HCT116 (cell line): ENCODE measurements at regions not wholly inside any gene's neighbourhood (a gene's known extent, or its start where the extent isn't known, plus 50 kb on each side); places are given as distances from the start of the nearest gene placed in this dataset.

ENCODE experiments used
- ATAC-seq: fragments of 200-7000 bp; cut with Tn5 transposase; 2 replicates; pipeline ENCODE4 v1.9.1; 2020; ENCODE audit warnings: mild to moderate bottlenecking, moderate library complexity
- BruUV-seq: library from RNA; stranded (reverse); fragments of 400-500 nt; replicated peaks from 2 replicates; lab custom pipeline; 2021; lab: Mats Ljungman, UMichigan
- CTCF ChIA-PET: fragments of 300-600 bp; sonication (Branson Sonifier 250); formaldehyde crosslinking; loops from one replicate; lab custom pipeline; 2021; ENCODE audit warnings: antibody characterized with exemption; lab: Charles Lee
- POLR2A ChIA-PET: fragments of 300-600, 350-600 bp; sonication (Branson Sonifier 250); formaldehyde crosslinking; loops from one replicate; lab custom pipeline; 2021; ENCODE audit warnings: antibody characterized with exemption; lab: Charles Lee
- RAD21 ChIA-PET, 2 experiments: fragments of 300-600 bp; sonication (Branson Sonifier 250); formaldehyde crosslinking; loops; one replicate each; lab custom pipeline; 2023; ENCODE audit warnings: low total read pairs in 2 of 2; ENCODE audit not compliant: uncharacterized antibody in 2 of 2, unreplicated experiment in 2 of 2, low non-redundant PET in 1 of 2; lab: Charles Lee
- DNase-seq: peaks from one replicate; pipeline ENCODE4 v3.0.0-alpha.2; 2010; ENCODE audit warnings: low read depth, low spot score
- H2AFZ ChIP-seq: fragments of 200-600 bp; shearing (Covaris generic), sonication (generic); 2 replicates; pipeline ENCODE4 v1.6.1; 2017; ENCODE audit warnings: low read depth, mixed run types, mixed read lengths, antibody characterized with exemption, low read length; ENCODE audit not compliant: poor library complexity, severe bottlenecking
- H3K27ac ChIP-seq: 2 replicates; pipeline ENCODE4 v1.5.1; 2012; ENCODE audit warnings: low read depth, low read length
- H3K27me3 ChIP-seq: fragments of 200-600 bp; sonication (generic); 2 replicates; pipeline ENCODE4 v1.6.1; 2016; ENCODE audit warnings: mixed run types, low read length, mixed read lengths; ENCODE audit not compliant: insufficient read depth
- H3K36me3 ChIP-seq, 2 experiments: fragments of 200-500 bp in 1 of 2; fragments of 200-600 bp in 1 of 2; sonication (Bioruptor generic) in 1 of 2; sonication (generic) in 1 of 2; 2 replicates each; pipeline versions ENCODE4 v1.5.1 to v1.6.1; 2014 to 2016; ENCODE audit warnings: low read length in 2 of 2, inconsistent platforms in 1 of 2, mixed read lengths in 1 of 2, mixed run types in 1 of 2; ENCODE audit not compliant: insufficient read depth in 2 of 2, control insufficient read depth in 1 of 2
- H3K4me1 ChIP-seq, 2 experiments: fragments of 200-600 bp in 1 of 2; sonication (generic) in 1 of 2; 2 replicates each; pipeline versions ENCODE4 v1.5.1 to v1.6.1; 2012 to 2017; ENCODE audit warnings: low read length in 2 of 2, inconsistent platforms in 1 of 2, mild to moderate bottlenecking in 1 of 2, mixed read lengths in 1 of 2, mixed run types in 1 of 2, moderate library complexity in 1 of 2; ENCODE audit not compliant: insufficient read depth in 2 of 2, control insufficient read depth in 1 of 2
- H3K4me2 ChIP-seq: fragments of 200-600 bp; sonication (generic); 2 replicates; pipeline ENCODE4 v1.6.1; 2017; ENCODE audit warnings: mixed run types, low read length, mixed read lengths
- H3K4me3 ChIP-seq, 2 experiments: fragments of 200-600 bp in 1 of 2; sonication (generic) in 1 of 2; replicated peaks in 1 of 2; 2 replicates each; pipeline ENCODE4 v1.5.1; 2011 to 2016; ENCODE audit warnings: low read length in 2 of 2, control low read depth in 1 of 2, low read depth in 1 of 2, mild to moderate bottlenecking in 1 of 2, mixed read lengths in 1 of 2, mixed run types in 1 of 2
- H3K79me2 ChIP-seq: fragments of 200-600 bp; sonication (generic); 2 replicates; pipeline ENCODE4 v1.6.1; 2017; ENCODE audit warnings: mild to moderate bottlenecking, mixed run types, low read length, moderate library complexity, mixed read lengths; ENCODE audit not compliant: insufficient read depth
- H3K9ac ChIP-seq: fragments of 200-600 bp; sonication (generic); 2 replicates; pipeline ENCODE4 v1.6.1; 2016; ENCODE audit warnings: low read length, mixed read lengths
- H3K9me2 ChIP-seq: fragments of 200-600 bp; sonication (generic), shearing (Covaris generic); 2 replicates; pipeline ENCODE4 v1.6.1; 2017; ENCODE audit warnings: mixed run types, mild to moderate bottlenecking, moderate library complexity; ENCODE audit not compliant: insufficient read depth
- H3K9me3 ChIP-seq, 2 experiments: fragments of 200-500 bp in 1 of 2; fragments of 200-600 bp in 1 of 2; sonication (Bioruptor generic) in 1 of 2; sonication (generic) in 1 of 2; 2 replicates each; pipeline ENCODE4 v1.6.1; 2014 to 2017; ENCODE audit warnings: low read length in 2 of 2, mixed read lengths in 2 of 2, inconsistent platforms in 1 of 2, low read depth in 1 of 2, mild to moderate bottlenecking in 1 of 2, mixed run types in 1 of 2, moderate library complexity in 1 of 2; ENCODE audit not compliant: control insufficient read depth in 1 of 2, insufficient read depth in 1 of 2
- H4K20me1 ChIP-seq: fragments of 200-600 bp; sonication (generic), shearing (Covaris generic); 2 replicates; pipeline ENCODE4 v1.6.1; 2017; ENCODE audit warnings: mixed run types, mild to moderate bottlenecking, moderate library complexity; ENCODE audit not compliant: insufficient read depth
- ATF3 ChIP-seq: IDR thresholded peaks from 2 replicates; pipeline ENCODE4 v1.6.1; 2012
- CEBPB ChIP-seq: IDR thresholded peaks from 2 replicates; pipeline ENCODE4 v1.6.1; 2012; ENCODE audit warnings: low read depth
- CTCF ChIP-seq, 3 experiments: fragments of 200-600 bp in 1 of 3; sonication (generic) in 1 of 3; IDR thresholded peaks in 2 of 3; conservative IDR thresholded peaks in 1 of 3; 2 replicates each; pipeline ENCODE4 v1.5.1; 2012 to 2017; ENCODE audit warnings: low read depth in 2 of 3, low read length in 2 of 3, antibody characterized with exemption in 1 of 3, borderline replicate concordance in 1 of 3, control low read depth in 1 of 3, mild to moderate bottlenecking in 1 of 3, mixed read lengths in 1 of 3, mixed run types in 1 of 3, moderate library complexity in 1 of 3; ENCODE audit not compliant: insufficient read depth in 1 of 3
- EZH2 ChIP-seq: fragments of 200-600 bp; sonication (generic); IDR thresholded peaks from 2 replicates; pipeline ENCODE4 v1.6.1; 2017; ENCODE audit warnings: antibody characterized with exemption, mixed run types
- FOSL1 ChIP-seq: IDR thresholded peaks from 2 replicates; pipeline ENCODE4 v1.6.1; 2012; ENCODE audit warnings: low read depth
- MAX ChIP-seq: IDR thresholded peaks from 2 replicates; pipeline ENCODE4 v1.6.1; 2012
- RAD21 ChIP-seq: IDR thresholded peaks from 2 replicates; pipeline ENCODE4 v1.6.1; 2012; ENCODE audit warnings: low read depth, mild to moderate bottlenecking
- REST ChIP-seq: IDR thresholded peaks from 2 replicates; pipeline ENCODE4 v1.6.1; 2012; ENCODE audit warnings: low read depth
- SRF ChIP-seq: IDR thresholded peaks from 2 replicates; pipeline ENCODE4 v1.6.1; 2012; ENCODE audit warnings: low read depth
- YY1 ChIP-seq: IDR thresholded peaks from 2 replicates; pipeline ENCODE4 v1.6.1; 2011; ENCODE audit warnings: low read length, low read depth, moderate library complexity, mild to moderate bottlenecking; ENCODE audit not compliant: insufficient replicate concordance; ENCODE audit errors: extremely low read depth
- ZFX ChIP-seq: fragments of 450-650 bp; IDR thresholded peaks from 2 replicates; pipeline ENCODE4 v1.6.1; 2017
- intact Hi-C: fragments of 100-400 bp; cut with micrococcal nuclease; formaldehyde crosslinking; loops from 2 replicates; pipeline ENCODE4 v1.10.0; 2022

GRCh38 chr11:116217006-116217405 is 555.8 kb downstream of the BUD13 start:
- Histone ChIP-seq H4K20me1 (no peaks in the 10 kb centered on the region), H3K9me2 (no peaks in the 10 kb centered on the region), H3K4me1 (no peaks in the 10 kb centered on the region), H3K79me2 (no peaks in the 10 kb centered on the region), H3K9ac (no peak overlapping the region), H3K4me3 (no peak overlapping the region), H3K9me3 (no peaks in the 10 kb centered on the region), H3K27me3 (peaks cover 14% of the 10 kb centered on the region; the same call in 1 of the 2 replicates), H2AFZ (no peak overlapping the region), H3K27ac (no peak overlapping the region), H3K36me3 (no peaks in the 10 kb centered on the region), H3K4me2 (no peak overlapping the region)
- intact Hi-C loops = loop anchor here (1.0 to 10.0 kb wide), 4 partner anchors 59 to 474 kb away; no protein-coding TSS in a partner anchor
- no TSS peak for BruUV-seq
- ChIA-PET CTCF (interaction anchor here (0.7 to 2.2 kb wide), 9 partner anchors 9 to 474 kb away, joined by 3 to 8 read pairs (median 4); no protein-coding TSS in a partner anchor), POLR2A (no interaction called here), RAD21 (interaction anchor here in 1 of 2 experiments (0.8 kb wide), 1 partner anchor 309 kb away, joined by 3 read pairs; no protein-coding TSS in a partner anchor)
- TF ChIP-seq FOSL1 (no peak), MAX (no peak), YY1 (no peak), CEBPB (no peak), RAD21 (peak; percentile 52), SRF (no peak), ATF3 (no peak), CTCF (IDR thresholded peaks at IDR 0.05 in 2 of 3, conservative IDR thresholded peaks at IDR 0.05 in 1 of 3; ENCODE audit: borderline replicate concordance in 1 of 3, insufficient read depth in 1 of 3, low read depth in 2 of 3, low read length in 2 of 3) (peak; percentile 61 to 91 (median 87)), ZFX (no peak), REST (no peak), EZH2 (no peak)
- peak; percentile 27 for DNase-seq
- ATAC-seq = peak; percentile 89
